ENCODE measurements at regions not wholly inside any gene's neighbourhood (a gene's known extent, or its start where the extent isn't known, plus 50 kb on each side); places are given as distances from the start of the nearest gene placed in this dataset.
A peak's percentile ranks its signal among the peaks of the same experiment; 100 is the strongest.

DNA sequence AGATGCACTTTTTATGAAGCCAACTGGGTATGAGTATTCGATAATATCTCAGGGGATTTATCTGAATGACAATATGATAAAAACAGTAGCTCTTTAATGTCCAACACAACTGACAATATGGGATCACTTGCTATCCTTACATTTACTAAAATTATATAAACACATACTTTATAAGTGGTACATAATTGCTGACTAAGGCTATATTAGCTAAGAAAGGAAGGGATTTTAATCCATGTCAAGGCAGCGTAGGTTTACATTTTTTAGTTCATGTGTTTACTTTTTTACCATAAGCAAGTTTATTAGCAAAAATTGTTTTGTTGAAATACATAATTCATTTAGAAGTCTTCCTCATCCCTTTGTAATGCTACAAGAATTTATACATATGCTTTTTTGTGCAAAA, 796.2 kb downstream of the TLE1 start:
- no peak overlapping the region for H3K4me3 ChIP-seq (ENCODE audit: low read length)
- TF ChIP-seq, protein P1, sequence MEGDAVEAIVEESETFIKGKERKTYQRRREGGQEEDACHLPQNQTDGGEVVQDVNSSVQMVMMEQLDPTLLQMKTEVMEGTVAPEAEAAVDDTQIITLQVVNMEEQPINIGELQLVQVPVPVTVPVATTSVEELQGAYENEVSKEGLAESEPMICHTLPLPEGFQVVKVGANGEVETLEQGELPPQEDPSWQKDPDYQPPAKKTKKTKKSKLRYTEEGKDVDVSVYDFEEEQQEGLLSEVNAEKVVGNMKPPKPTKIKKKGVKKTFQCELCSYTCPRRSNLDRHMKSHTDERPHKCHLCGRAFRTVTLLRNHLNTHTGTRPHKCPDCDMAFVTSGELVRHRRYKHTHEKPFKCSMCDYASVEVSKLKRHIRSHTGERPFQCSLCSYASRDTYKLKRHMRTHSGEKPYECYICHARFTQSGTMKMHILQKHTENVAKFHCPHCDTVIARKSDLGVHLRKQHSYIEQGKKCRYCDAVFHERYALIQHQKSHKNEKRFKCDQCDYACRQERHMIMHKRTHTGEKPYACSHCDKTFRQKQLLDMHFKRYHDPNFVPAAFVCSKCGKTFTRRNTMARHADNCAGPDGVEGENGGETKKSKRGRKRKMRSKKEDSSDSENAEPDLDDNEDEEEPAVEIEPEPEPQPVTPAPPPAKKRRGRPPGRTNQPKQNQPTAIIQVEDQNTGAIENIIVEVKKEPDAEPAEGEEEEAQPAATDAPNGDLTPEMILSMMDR (IDR thresholded peaks at IDR 0.05; ENCODE audit: insufficient read depth, low read depth, low read length, missing control alignments): no peak
- no peak for DNase-seq (ENCODE audit: low read depth)

GRCh38 chr9:80892703-80893102, 796.6 kb downstream of the TLE1 start:
- no peak overlapping the region for H3K4me3 ChIP-seq (ENCODE audit: low read length)
- TF ChIP-seq, protein P1 (IDR thresholded peaks at IDR 0.05; ENCODE audit: insufficient read depth, low read depth, low read length, missing control alignments): no peak
- no peak for DNase-seq (ENCODE audit: low read depth)

DNA sequence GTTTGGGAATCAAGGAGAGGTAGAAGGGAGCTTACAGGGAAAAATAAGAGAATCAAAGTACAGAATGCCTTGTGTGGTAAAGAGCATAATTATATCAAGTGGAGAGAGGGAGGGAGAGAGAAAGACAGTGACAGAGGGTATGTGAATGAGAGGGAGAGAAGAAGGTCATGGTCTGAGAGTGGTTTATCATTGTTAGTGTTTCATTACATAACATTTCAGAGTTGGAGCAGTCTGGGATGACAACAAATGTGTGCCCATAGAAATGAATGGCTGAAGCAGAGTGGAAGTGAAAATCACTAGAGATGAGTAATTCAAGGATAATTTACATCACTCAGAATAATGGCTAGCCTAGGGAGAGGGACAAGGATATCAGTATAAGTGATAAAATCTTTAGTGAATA, 799.2 kb downstream of the TLE1 start:
- TF ChIP-seq, protein P1 (IDR thresholded peaks at IDR 0.05; ENCODE audit: insufficient read depth, low read depth, low read length, missing control alignments): no peak
- peak; percentile 5 for DNase-seq (ENCODE audit: low read depth)
- H3K4me3 ChIP-seq (ENCODE audit: low read length): no peak overlapping the region

- peak; percentile 34 for DNase-seq (ENCODE audit: low read depth)
- no peak overlapping the region for H3K4me3 ChIP-seq (ENCODE audit: low read length)
- TF ChIP-seq, protein P1 (IDR thresholded peaks at IDR 0.05; ENCODE audit: insufficient read depth, low read depth, low read length, missing control alignments): peak; percentile 21
Observed at GRCh38 chr9:80885894-80886293, 803.5 kb downstream of the TLE1 start.

GRCh38 chr9:80883826-80884579, 805.3 kb downstream of the TLE1 start:
- H3K4me3 ChIP-seq (ENCODE audit: low read length): no peak overlapping the region
- no peak for DNase-seq (ENCODE audit: low read depth)
- TF ChIP-seq, protein P1 (IDR thresholded peaks at IDR 0.05; ENCODE audit: insufficient read depth, low read depth, low read length, missing control alignments): no peak

DNA sequence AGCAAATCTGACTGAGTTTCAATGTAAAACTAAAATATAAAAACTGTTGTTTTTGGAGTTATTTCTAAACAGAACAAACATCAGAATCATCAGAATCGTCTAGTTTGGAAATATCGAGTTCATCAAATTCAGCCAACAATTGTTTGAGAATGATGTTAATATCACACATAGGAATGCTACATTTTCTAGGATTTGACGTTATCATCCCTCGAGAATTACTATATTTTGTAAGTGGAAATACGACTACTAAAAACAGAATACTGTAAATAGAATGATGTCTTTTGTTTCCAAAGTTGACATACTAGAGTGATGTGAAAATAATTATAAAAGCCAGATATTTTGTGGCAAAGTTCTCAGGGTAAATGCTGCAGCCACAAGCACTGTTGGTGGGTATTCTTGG, 805.9 kb downstream of the TLE1 start:
- no peak overlapping the region for H3K4me3 ChIP-seq (ENCODE audit: low read length)
- TF ChIP-seq, protein P1 (IDR thresholded peaks at IDR 0.05; ENCODE audit: insufficient read depth, low read depth, low read length, missing control alignments): no peak
- DNase-seq (ENCODE audit: low read depth): no peak

- no peak overlapping the region for H3K4me3 ChIP-seq (ENCODE audit: low read length)
- TF ChIP-seq, protein P1 (IDR thresholded peaks at IDR 0.05; ENCODE audit: insufficient read depth, low read depth, low read length, missing control alignments): no peak
- DNase-seq (ENCODE audit: low read depth): no peak
Observed at GRCh38 chr9:80881940-80882339, 807.4 kb downstream of the TLE1 start.
